ENCODE measurements at regions not wholly inside any gene's neighbourhood (a gene's known extent, or its start where the extent isn't known, plus 50 kb on each side); places are given as distances from the start of the nearest gene placed in this dataset.

DNA sequence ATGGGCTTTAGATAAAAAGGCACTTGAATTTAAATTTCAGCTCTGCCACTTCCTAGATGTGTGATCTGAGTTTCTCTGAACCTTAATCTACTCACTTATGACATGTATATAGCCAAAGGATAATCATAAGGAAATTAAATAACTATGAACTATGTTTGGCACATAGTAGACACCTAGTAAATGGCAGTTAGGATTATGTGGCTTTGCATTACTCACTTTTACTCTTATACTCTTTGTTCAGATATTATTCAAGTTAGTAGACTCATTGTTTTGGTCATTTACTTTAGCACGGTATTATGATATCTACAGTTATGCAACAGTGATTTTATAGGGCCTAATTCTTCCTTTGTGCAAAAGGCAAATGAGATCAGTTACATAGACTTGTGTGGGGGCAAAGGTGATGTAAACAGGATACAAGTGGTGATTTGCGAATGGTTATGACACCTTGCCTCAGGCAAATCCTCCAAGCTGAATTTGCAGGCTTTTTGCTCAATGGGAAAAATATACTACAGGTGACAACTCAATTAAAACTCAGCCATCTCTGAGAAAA, 297.2 kb upstream of the PBX1 start:
- ATAC-seq (no peak), DNase-seq (ENCODE audit: low read depth, low spot score) (no peak)
- H3K4me1 ChIP-seq (ENCODE audit: control insufficient read depth in 1 of 2, insufficient read depth in 2 of 2, low read length in 2 of 2): no peaks in the 10 kb centered on the region
- H4K20me1 ChIP-seq (ENCODE audit: insufficient read depth): no peaks in the 10 kb centered on the region
- H3K27me3 ChIP-seq (ENCODE audit: insufficient read depth, low read length): no peaks in the 10 kb centered on the region
- BruUV-seq (replicated peaks): no TSS peak
- H3K9me2 ChIP-seq (ENCODE audit: insufficient read depth): no peaks in the 10 kb centered on the region
- H3K36me3 ChIP-seq (ENCODE audit: control insufficient read depth in 1 of 2, insufficient read depth in 2 of 2, low read length in 2 of 2): no peaks in the 10 kb centered on the region
- H3K4me3 ChIP-seq (replicated peaks in 1 of 2; ENCODE audit: low read depth in 1 of 2, low read length in 2 of 2): no peak overlapping the region
- ChIA-PET RAD21 (ENCODE audit: low non-redundant PET in 1 of 2, low total read pairs in 2 of 2, uncharacterized antibody in 2 of 2, unreplicated experiment in 2 of 2) (no interaction called here), POLR2A (no interaction called here), CTCF (no interaction called here)
- no peaks in the 10 kb centered on the region for H3K79me2 ChIP-seq (ENCODE audit: insufficient read depth, low read length)
- no peak overlapping the region for H3K9ac ChIP-seq (ENCODE audit: low read length)
- H3K27ac ChIP-seq (ENCODE audit: low read depth, low read length): no peak overlapping the region
- no peak overlapping the region for H2AFZ ChIP-seq (ENCODE audit: low read depth, low read length, poor library complexity, severe bottlenecking)
- intact Hi-C loops (cut with micrococcal nuclease): no loop called here
- TF ChIP-seq SP1 (IDR thresholded peaks at IDR 0.05; ENCODE audit: low read depth): no peak
- TF ChIP-seq TCF7L2 (IDR thresholded peaks at IDR 0.05; ENCODE audit: borderline replicate concordance, extremely low read depth, insufficient read depth, insufficient read length): no peak
- no peak for TF ChIP-seq JUND (IDR thresholded peaks at IDR 0.05)
- no peak for TF ChIP-seq POLR2A (IDR thresholded peaks at IDR 0.05; ENCODE audit: borderline replicate concordance, extremely low read depth, insufficient read depth, insufficient read length)
- TF ChIP-seq, protein P1, sequence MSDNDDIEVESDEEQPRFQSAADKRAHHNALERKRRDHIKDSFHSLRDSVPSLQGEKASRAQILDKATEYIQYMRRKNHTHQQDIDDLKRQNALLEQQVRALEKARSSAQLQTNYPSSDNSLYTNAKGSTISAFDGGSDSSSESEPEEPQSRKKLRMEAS (IDR thresholded peaks at IDR 0.05): no peak
- no peak for TF ChIP-seq EGR1 (IDR thresholded peaks at IDR 0.05; ENCODE audit: low read depth)
- no peak for TF ChIP-seq CBX3 (IDR thresholded peaks at IDR 0.05; ENCODE audit: low read depth)
- no peaks in the 10 kb centered on the region for H3K9me3 ChIP-seq (ENCODE audit: control insufficient read depth in 1 of 2, insufficient read depth in 1 of 2, low read depth in 1 of 2, low read length in 2 of 2)
- H3K4me2 ChIP-seq (ENCODE audit: low read length): no peak overlapping the region

DNA sequence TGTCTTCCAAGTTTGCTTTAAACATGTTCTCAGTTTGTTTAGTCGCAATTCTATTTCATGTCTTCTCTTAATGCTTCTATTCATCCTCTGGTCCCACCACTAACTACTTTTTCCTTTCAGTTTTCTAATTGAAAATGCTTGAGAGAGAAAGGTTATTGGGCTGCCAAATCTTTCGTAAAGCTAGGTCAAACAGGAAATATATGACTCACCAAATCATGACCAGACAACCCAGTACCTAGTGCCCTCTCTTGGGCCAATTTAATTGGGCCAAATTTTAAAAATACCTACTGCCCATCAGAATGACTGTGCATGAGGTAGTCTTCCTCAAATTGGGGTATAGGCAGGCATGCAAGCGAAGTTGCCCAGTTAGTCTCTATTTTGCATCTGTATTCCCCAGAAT, 295.4 kb upstream of the PBX1 start:
- Histone ChIP-seq H3K27ac (ENCODE audit: low read depth, low read length) (no peak overlapping the region), H3K4me2 (ENCODE audit: low read length) (no peak overlapping the region), H3K9me2 (ENCODE audit: insufficient read depth) (no peaks in the 10 kb centered on the region), H3K4me3 (replicated peaks in 1 of 2; ENCODE audit: low read depth in 1 of 2, low read length in 2 of 2) (no peak overlapping the region), H3K27me3 (ENCODE audit: insufficient read depth, low read length) (no peaks in the 10 kb centered on the region), H3K4me1 (ENCODE audit: control insufficient read depth in 1 of 2, insufficient read depth in 2 of 2, low read length in 2 of 2) (no peaks in the 10 kb centered on the region), H3K79me2 (ENCODE audit: insufficient read depth, low read length) (no peaks in the 10 kb centered on the region), H2AFZ (ENCODE audit: low read depth, low read length, poor library complexity, severe bottlenecking) (no peak overlapping the region), H3K9me3 (ENCODE audit: control insufficient read depth in 1 of 2, insufficient read depth in 1 of 2, low read depth in 1 of 2, low read length in 2 of 2) (no peaks in the 10 kb centered on the region), H4K20me1 (ENCODE audit: insufficient read depth) (no peaks in the 10 kb centered on the region), H3K9ac (ENCODE audit: low read length) (no peak overlapping the region), H3K36me3 (ENCODE audit: control insufficient read depth in 1 of 2, insufficient read depth in 2 of 2, low read length in 2 of 2) (no peaks in the 10 kb centered on the region)
- intact Hi-C loops (cut with micrococcal nuclease): no loop called here
- CTCF ChIA-PET: no interaction called here
- POLR2A ChIA-PET: no interaction called here
- RAD21 ChIA-PET (ENCODE audit: low non-redundant PET in 1 of 2, low total read pairs in 2 of 2, uncharacterized antibody in 2 of 2, unreplicated experiment in 2 of 2): no interaction called here
- TF ChIP-seq CBX3 (IDR thresholded peaks at IDR 0.05; ENCODE audit: low read depth) (no peak), RAD21 (IDR thresholded peaks at IDR 0.05; ENCODE audit: low read depth) (no peak), ZNF274 (IDR thresholded peaks at IDR 0.05; ENCODE audit: low read depth, low read length) (no peak), YY1 (IDR thresholded peaks at IDR 0.05; ENCODE audit: extremely low read depth, insufficient replicate concordance, low read depth, low read length) (no peak), SRF (IDR thresholded peaks at IDR 0.05; ENCODE audit: low read depth) (no peak), EZH2phosphoT487 (IDR thresholded peaks at IDR 0.05; ENCODE audit: borderline replicate concordance) (no peak), CEBPB (IDR thresholded peaks at IDR 0.05; ENCODE audit: low read depth) (no peak), EZH2 (IDR thresholded peaks at IDR 0.05) (no peak), EGR1 (IDR thresholded peaks at IDR 0.05; ENCODE audit: low read depth) (no peak), TCF7L2 (IDR thresholded peaks at IDR 0.05; ENCODE audit: borderline replicate concordance, extremely low read depth, insufficient read depth, insufficient read length) (no peak)
- TF ChIP-seq, protein P2, sequence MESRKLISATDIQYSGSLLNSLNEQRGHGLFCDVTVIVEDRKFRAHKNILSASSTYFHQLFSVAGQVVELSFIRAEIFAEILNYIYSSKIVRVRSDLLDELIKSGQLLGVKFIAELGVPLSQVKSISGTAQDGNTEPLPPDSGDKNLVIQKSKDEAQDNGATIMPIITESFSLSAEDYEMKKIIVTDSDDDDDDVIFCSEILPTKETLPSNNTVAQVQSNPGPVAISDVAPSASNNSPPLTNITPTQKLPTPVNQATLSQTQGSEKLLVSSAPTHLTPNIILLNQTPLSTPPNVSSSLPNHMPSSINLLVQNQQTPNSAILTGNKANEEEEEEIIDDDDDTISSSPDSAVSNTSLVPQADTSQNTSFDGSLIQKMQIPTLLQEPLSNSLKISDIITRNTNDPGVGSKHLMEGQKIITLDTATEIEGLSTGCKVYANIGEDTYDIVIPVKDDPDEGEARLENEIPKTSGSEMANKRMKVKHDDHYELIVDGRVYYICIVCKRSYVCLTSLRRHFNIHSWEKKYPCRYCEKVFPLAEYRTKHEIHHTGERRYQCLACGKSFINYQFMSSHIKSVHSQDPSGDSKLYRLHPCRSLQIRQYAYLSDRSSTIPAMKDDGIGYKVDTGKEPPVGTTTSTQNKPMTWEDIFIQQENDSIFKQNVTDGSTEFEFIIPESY (IDR thresholded peaks at IDR 0.05; ENCODE audit: extremely low read depth, insufficient replicate concordance, low read length): no peak
- TF ChIP-seq, protein P3, sequence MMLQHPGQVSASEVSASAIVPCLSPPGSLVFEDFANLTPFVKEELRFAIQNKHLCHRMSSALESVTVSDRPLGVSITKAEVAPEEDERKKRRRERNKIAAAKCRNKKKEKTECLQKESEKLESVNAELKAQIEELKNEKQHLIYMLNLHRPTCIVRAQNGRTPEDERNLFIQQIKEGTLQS (IDR thresholded peaks at IDR 0.05): no peak
- TF ChIP-seq, protein P4, sequence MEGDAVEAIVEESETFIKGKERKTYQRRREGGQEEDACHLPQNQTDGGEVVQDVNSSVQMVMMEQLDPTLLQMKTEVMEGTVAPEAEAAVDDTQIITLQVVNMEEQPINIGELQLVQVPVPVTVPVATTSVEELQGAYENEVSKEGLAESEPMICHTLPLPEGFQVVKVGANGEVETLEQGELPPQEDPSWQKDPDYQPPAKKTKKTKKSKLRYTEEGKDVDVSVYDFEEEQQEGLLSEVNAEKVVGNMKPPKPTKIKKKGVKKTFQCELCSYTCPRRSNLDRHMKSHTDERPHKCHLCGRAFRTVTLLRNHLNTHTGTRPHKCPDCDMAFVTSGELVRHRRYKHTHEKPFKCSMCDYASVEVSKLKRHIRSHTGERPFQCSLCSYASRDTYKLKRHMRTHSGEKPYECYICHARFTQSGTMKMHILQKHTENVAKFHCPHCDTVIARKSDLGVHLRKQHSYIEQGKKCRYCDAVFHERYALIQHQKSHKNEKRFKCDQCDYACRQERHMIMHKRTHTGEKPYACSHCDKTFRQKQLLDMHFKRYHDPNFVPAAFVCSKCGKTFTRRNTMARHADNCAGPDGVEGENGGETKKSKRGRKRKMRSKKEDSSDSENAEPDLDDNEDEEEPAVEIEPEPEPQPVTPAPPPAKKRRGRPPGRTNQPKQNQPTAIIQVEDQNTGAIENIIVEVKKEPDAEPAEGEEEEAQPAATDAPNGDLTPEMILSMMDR (IDR thresholded peaks at IDR 0.05 in 2 of 3, conservative IDR thresholded peaks at IDR 0.05 in 1 of 3; ENCODE audit: borderline replicate concordance in 1 of 3, insufficient read depth in 1 of 3, low read depth in 2 of 3, low read length in 2 of 3): no peak
- no peak for DNase-seq (ENCODE audit: low read depth, low spot score)
- ATAC-seq: no peak
- no TSS peak for BruUV-seq (replicated peaks)

Data from HCT116 (cell line).